ENCODE measurements at regions not wholly inside any gene's neighbourhood (a gene's known extent, or its start where the extent isn't known, plus 50 kb on each side); places are given as distances from the start of the nearest gene placed in this dataset.

- Histone ChIP-seq H3K27ac (no peak overlapping the region), H3K4me3 (no peak overlapping the region), H3K27me3 (no peaks in the 10 kb centered on the region), H3K4me1 (no peaks in the 10 kb centered on the region), H3K9me3 (no peaks in the 10 kb centered on the region), H3K36me3 (ENCODE audit: low read depth, missing control alignments) (no peaks in the 10 kb centered on the region)
- DNase-seq: no peak
- intact Hi-C loops (cut with DNase I; ENCODE audit: low total_unique reads): no loop called here
- no peak for TF ChIP-seq POLR2A (IDR thresholded peaks at IDR 0.05)
- TF ChIP-seq, protein P1, sequence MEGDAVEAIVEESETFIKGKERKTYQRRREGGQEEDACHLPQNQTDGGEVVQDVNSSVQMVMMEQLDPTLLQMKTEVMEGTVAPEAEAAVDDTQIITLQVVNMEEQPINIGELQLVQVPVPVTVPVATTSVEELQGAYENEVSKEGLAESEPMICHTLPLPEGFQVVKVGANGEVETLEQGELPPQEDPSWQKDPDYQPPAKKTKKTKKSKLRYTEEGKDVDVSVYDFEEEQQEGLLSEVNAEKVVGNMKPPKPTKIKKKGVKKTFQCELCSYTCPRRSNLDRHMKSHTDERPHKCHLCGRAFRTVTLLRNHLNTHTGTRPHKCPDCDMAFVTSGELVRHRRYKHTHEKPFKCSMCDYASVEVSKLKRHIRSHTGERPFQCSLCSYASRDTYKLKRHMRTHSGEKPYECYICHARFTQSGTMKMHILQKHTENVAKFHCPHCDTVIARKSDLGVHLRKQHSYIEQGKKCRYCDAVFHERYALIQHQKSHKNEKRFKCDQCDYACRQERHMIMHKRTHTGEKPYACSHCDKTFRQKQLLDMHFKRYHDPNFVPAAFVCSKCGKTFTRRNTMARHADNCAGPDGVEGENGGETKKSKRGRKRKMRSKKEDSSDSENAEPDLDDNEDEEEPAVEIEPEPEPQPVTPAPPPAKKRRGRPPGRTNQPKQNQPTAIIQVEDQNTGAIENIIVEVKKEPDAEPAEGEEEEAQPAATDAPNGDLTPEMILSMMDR (IDR thresholded peaks at IDR 0.05): no peak
These were observed 146.6 kb upstream of the CAND1 start for GRCh38 chr12:67122584-67122983.

GRCh38 chr12:67137256-67137655, 131.9 kb upstream of the CAND1 start:
- TF ChIP-seq, protein P1 (IDR thresholded peaks at IDR 0.05): no peak
- TF ChIP-seq POLR2A (IDR thresholded peaks at IDR 0.05): no peak

DNA sequence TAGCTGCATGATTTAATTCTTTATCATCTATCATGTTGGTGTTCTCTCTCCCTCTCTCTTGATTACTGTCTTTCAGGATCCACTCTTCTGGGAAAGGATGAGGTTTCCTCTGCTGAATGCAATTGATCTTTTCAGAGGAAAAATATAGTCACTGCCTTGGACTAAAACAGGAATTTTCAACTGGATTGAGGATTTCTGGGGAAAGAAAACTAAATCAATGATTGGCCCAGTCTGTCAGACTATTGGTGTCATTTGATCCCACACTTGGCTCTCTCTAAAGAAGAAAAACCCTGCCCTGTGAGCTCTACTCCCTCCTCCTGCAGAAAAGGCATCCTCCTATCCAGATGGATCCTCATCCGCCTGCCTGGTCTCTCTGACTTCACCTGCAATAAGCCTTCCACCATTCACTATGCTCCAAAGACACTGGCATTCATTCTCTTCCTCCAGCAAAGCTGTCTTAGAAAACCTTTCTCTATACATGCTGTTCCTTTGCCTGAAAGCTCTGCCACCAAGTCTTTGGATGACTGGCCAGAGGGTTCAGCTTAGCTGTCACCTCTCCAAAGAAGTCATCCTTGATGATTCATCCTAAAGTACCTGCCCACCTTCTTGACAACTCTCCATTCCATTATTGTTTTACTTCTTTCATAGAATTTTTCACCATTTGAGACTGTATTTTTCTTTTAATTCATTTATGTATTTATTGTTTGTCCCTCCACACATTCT, 127.7 kb upstream of the CAND1 start:
- TF ChIP-seq, protein P1 (IDR thresholded peaks at IDR 0.05): no peak
- TF ChIP-seq POLR2A (IDR thresholded peaks at IDR 0.05): no peak
- no peaks in the 10 kb centered on the region for H3K9me3 ChIP-seq
- 83 to 92% methylated on average over 1 of the region's 1 CpG for WGBS, 2 donors
- H3K36me3 ChIP-seq (ENCODE audit: low read depth, missing control alignments): no peaks in the 10 kb centered on the region
- no peaks in the 10 kb centered on the region for H3K4me1 ChIP-seq
- intact Hi-C loops (cut with DNase I; ENCODE audit: low total_unique reads): no loop called here
- H3K4me3 ChIP-seq: no peak overlapping the region
- H3K27me3 ChIP-seq: no peaks in the 10 kb centered on the region
- no peak for DNase-seq
- no peak overlapping the region for H3K27ac ChIP-seq

More at GRCh38 chr12:67137256-67137655, 131.9 kb upstream of the CAND1 start:
- H3K4me3 ChIP-seq: no peak overlapping the region
- no peaks in the 10 kb centered on the region for H3K36me3 ChIP-seq (ENCODE audit: low read depth, missing control alignments)
- H3K9me3 ChIP-seq: no peaks in the 10 kb centered on the region
- H3K4me1 ChIP-seq: no peaks in the 10 kb centered on the region
- no peak overlapping the region for H3K27ac ChIP-seq
- 74 to 89% methylated on average over 1 of the region's 1 CpG for WGBS, 2 donors
- H3K27me3 ChIP-seq: no peaks in the 10 kb centered on the region
- no peak for DNase-seq
- intact Hi-C loops (cut with DNase I; ENCODE audit: low total_unique reads): no loop called here

GRCh38 chr12:67145692-67146091, 123.5 kb upstream of the CAND1 start:
- intact Hi-C loops (cut with DNase I; ENCODE audit: low total_unique reads): no loop called here

More at GRCh38 chr12:67145692-67146091, 123.5 kb upstream of the CAND1 start:
- 77 to 78% methylated on average over 4 of the region's 4 CpGs for WGBS, 2 donors
- Histone ChIP-seq H3K4me1 (no peaks in the 10 kb centered on the region), H3K27ac (no peak overlapping the region), H3K36me3 (ENCODE audit: low read depth, missing control alignments) (no peaks in the 10 kb centered on the region), H3K9me3 (no peaks in the 10 kb centered on the region), H3K27me3 (no peaks in the 10 kb centered on the region), H3K4me3 (no peak overlapping the region)
- no peak for DNase-seq
- TF ChIP-seq, protein P1 (IDR thresholded peaks at IDR 0.05): no peak
- TF ChIP-seq POLR2A (IDR thresholded peaks at IDR 0.05): no peak

Data from testis (tissue), 2 donors.